ENCODE measurements at regions not wholly inside any gene's neighbourhood (a gene's known extent, or its start where the extent isn't known, plus 50 kb on each side); places are given as distances from the start of the nearest gene placed in this dataset.

- Histone ChIP-seq H3K4me3 (ENCODE audit: low read depth in 2 of 2, low read length in 1 of 2) (no peak overlapping the region), H3K9ac (no peak overlapping the region), H3K9me2 (no peaks in the 10 kb centered on the region), H3K27me3 (ENCODE audit: insufficient read depth) (peaks cover 8% of the 10 kb centered on the region; the same call in 1 of the 2 replicates), H4K20me1 (ENCODE audit: insufficient read depth) (no peaks in the 10 kb centered on the region), H3K79me2 (ENCODE audit: insufficient read depth) (no peaks in the 10 kb centered on the region), H3K4me2 (no peak overlapping the region), H3F3A (replicated peaks; ENCODE audit: insufficient read depth) (no peaks in the 10 kb centered on the region), H3K36me3 (replicated peaks in 1 of 2; ENCODE audit: control insufficient read depth in 1 of 2, insufficient read depth in 2 of 2, low read length in 1 of 2) (no peaks in the 10 kb centered on the region), H3K9me3 (no peaks in the 10 kb centered on the region), H3K27ac (ENCODE audit: low read depth in 2 of 2, low read length in 1 of 2) (no peak overlapping the region), H3K4me1 (ENCODE audit: control insufficient read depth in 1 of 2, insufficient read depth in 2 of 2, low read depth in 1 of 2, low read length in 1 of 2) (no peaks in the 10 kb centered on the region; a peak in 1 of 4 replicates), H2AFZ (ENCODE audit: low read depth) (no peak overlapping the region)
- WGBS (ENCODE audit: low lambda C conversion rate), result 57% methylated on average over 5 of the region's 5 CpGs
- DNase-seq, result no peak
- ChIA-PET POLR2A (no interaction called here), CTCF (interaction anchor here (0.8 to 2.1 kb wide), 3 partner anchors 19 to 122 kb away, joined by 3 to 8 read pairs (median 4); no protein-coding TSS in a partner anchor)
- TF ChIP-seq NFIC (IDR thresholded peaks at IDR 0.05; ENCODE audit: borderline replicate concordance), result no peak
- TF ChIP-seq EZH2phosphoT487 (IDR thresholded peaks at IDR 0.05; ENCODE audit: borderline replicate concordance, low read depth), result no peak
- TF ChIP-seq FOXJ3 (CRISPR knock-in tag; IDR thresholded peaks at IDR 0.05), result no peak
These were observed 88.3 kb upstream of the PRDM11 start for GRCh38 chr11:45057938-45058646.

DNA sequence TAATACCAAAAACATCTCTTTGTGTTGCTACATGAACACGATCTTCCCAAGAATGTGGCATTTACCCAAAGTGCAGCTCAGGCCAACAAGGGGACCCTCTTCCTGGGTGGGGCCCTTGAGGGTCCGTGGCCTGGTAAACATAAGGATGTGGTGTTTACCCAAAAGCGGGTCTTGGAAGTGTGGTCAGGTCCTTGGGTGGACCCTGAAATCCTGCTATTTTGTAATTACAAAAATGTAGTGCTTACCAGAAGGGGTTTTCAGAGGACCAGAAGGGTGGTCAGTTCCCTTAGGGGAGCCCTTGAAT is 87.8 kb upstream of the PRDM11 start:
- Histone ChIP-seq H3K4me2 (no peak overlapping the region), H3F3A (replicated peaks; ENCODE audit: insufficient read depth) (no peaks in the 10 kb centered on the region), H3K9me2 (no peaks in the 10 kb centered on the region), H3K4me3 (ENCODE audit: low read depth in 2 of 2, low read length in 1 of 2) (no peak overlapping the region), H3K27me3 (ENCODE audit: insufficient read depth) (peaks cover 8% of the 10 kb centered on the region; the same call in 1 of the 2 replicates), H3K79me2 (ENCODE audit: insufficient read depth) (no peaks in the 10 kb centered on the region), H3K9ac (no peak overlapping the region), H2AFZ (ENCODE audit: low read depth) (no peak overlapping the region), H3K4me1 (ENCODE audit: control insufficient read depth in 1 of 2, insufficient read depth in 2 of 2, low read depth in 1 of 2, low read length in 1 of 2) (no peaks in the 10 kb centered on the region; a peak in 1 of 4 replicates), H3K9me3 (no peaks in the 10 kb centered on the region), H3K27ac (ENCODE audit: low read depth in 2 of 2, low read length in 1 of 2) (no peak overlapping the region), H3K36me3 (replicated peaks in 1 of 2; ENCODE audit: control insufficient read depth in 1 of 2, insufficient read depth in 2 of 2, low read length in 1 of 2) (no peaks in the 10 kb centered on the region), H4K20me1 (ENCODE audit: insufficient read depth) (no peaks in the 10 kb centered on the region)
- TF ChIP-seq, protein P1, sequence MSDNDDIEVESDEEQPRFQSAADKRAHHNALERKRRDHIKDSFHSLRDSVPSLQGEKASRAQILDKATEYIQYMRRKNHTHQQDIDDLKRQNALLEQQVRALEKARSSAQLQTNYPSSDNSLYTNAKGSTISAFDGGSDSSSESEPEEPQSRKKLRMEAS (IDR thresholded peaks at IDR 0.05; ENCODE audit: low read depth), result no peak
- TF ChIP-seq TCF12 (IDR thresholded peaks at IDR 0.05) (no peak), MXI1 (IDR thresholded peaks at IDR 0.05; ENCODE audit: low read depth, low read length) (no peak), TAF1 (IDR thresholded peaks at IDR 0.05; ENCODE audit: borderline replicate concordance, low read depth, low read length) (no peak), ELF1 (IDR thresholded peaks at IDR 0.05) (no peak), SIN3A (IDR thresholded peaks at IDR 0.05; ENCODE audit: borderline replicate concordance, low read depth, low read length) (no peak), EP300 (IDR thresholded peaks at IDR 0.05; ENCODE audit: borderline replicate concordance in 1 of 2, low read depth in 1 of 2, low read length in 1 of 2) (no peak), NFIC (IDR thresholded peaks at IDR 0.05; ENCODE audit: borderline replicate concordance) (no peak), RXRA (IDR thresholded peaks at IDR 0.05; ENCODE audit: borderline replicate concordance, low read depth) (no peak), GATA2 (CRISPR knock-in tag; IDR thresholded peaks at IDR 0.05) (no peak), RFX5 (IDR thresholded peaks at IDR 0.05; ENCODE audit: low read length) (no peak), SMC3 (IDR thresholded peaks at IDR 0.05; ENCODE audit: low read depth, low read length) (no peak), TEAD4 (IDR thresholded peaks at IDR 0.05; ENCODE audit: borderline replicate concordance, insufficient read depth) (no peak), FOXJ3 (CRISPR knock-in tag; IDR thresholded peaks at IDR 0.05) (no peak), YY1 (IDR thresholded peaks at IDR 0.05; ENCODE audit: low read depth) (no peak), POLR2AphosphoS5 (IDR thresholded peaks at IDR 0.05; ENCODE audit: low read depth, low read length) (no peak)
- TF ChIP-seq, protein P2, sequence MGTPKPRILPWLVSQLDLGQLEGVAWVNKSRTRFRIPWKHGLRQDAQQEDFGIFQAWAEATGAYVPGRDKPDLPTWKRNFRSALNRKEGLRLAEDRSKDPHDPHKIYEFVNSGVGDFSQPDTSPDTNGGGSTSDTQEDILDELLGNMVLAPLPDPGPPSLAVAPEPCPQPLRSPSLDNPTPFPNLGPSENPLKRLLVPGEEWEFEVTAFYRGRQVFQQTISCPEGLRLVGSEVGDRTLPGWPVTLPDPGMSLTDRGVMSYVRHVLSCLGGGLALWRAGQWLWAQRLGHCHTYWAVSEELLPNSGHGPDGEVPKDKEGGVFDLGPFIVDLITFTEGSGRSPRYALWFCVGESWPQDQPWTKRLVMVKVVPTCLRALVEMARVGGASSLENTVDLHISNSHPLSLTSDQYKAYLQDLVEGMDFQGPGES (IDR thresholded peaks at IDR 0.05; ENCODE audit: low read depth, low read length), result no peak
- TF ChIP-seq, protein P3, sequence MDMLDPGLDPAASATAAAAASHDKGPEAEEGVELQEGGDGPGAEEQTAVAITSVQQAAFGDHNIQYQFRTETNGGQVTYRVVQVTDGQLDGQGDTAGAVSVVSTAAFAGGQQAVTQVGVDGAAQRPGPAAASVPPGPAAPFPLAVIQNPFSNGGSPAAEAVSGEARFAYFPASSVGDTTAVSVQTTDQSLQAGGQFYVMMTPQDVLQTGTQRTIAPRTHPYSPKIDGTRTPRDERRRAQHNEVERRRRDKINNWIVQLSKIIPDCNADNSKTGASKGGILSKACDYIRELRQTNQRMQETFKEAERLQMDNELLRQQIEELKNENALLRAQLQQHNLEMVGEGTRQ (IDR thresholded peaks at IDR 0.05; ENCODE audit: borderline replicate concordance, low read depth, low read length), result no peak
- WGBS (ENCODE audit: low lambda C conversion rate), result 40% methylated on average over 3 of the region's 3 CpGs
- no peak for DNase-seq
- CTCF ChIA-PET, result interaction anchor here (0.8 kb wide), 1 partner anchor 46 kb away, joined by 3 read pairs; no protein-coding TSS in a partner anchor
- POLR2A ChIA-PET, result no interaction called here

Measured in SK-N-SH (cell line).